OCI-LY1 (cell line): ENCODE measurements at regions not wholly inside any gene's neighbourhood (a gene's known extent, or its start where the extent isn't known, plus 50 kb on each side); places are given as distances from the start of the nearest gene placed in this dataset.

Source experiments
- H2AFZ ChIP-seq: fragments of 200-600 bp; sonication (generic), shearing (Covaris generic); 2 replicates; pipeline ENCODE4 v1.6.0; 2014; ENCODE audit warnings: antibody characterized with exemption, mild to moderate bottlenecking, low read length
- H3F3A ChIP-seq: fragments of 200-600 bp; sonication (generic), shearing (Covaris generic); 2 replicates; pipeline ENCODE4 v1.6.0; 2014; ENCODE audit warnings: mild to moderate bottlenecking, antibody characterized with exemption, low read length, moderate library complexity; ENCODE audit not compliant: insufficient read depth
- H3K27ac ChIP-seq: fragments of 200-600 bp; sonication (generic); 2 replicates; pipeline ENCODE4 v1.5.1; 2014; ENCODE audit warnings: low read length, mixed run types, mild to moderate bottlenecking, low read depth; ENCODE audit not compliant: poor library complexity, severe bottlenecking
- H3K27me3 ChIP-seq: fragments of 200-600 bp; sonication (generic); 2 replicates; pipeline ENCODE4 v1.6.0; 2014; ENCODE audit warnings: antibody characterized with exemption, mild to moderate bottlenecking, low read length, moderate library complexity; ENCODE audit not compliant: insufficient read depth
- H3K36me3 ChIP-seq: fragments of 200-600 bp; sonication (generic); 2 replicates; pipeline ENCODE4 v1.6.1; 2014; ENCODE audit warnings: mild to moderate bottlenecking, antibody characterized with exemption, low read length, moderate library complexity, mixed read lengths; ENCODE audit not compliant: insufficient read depth
- H3K4me1 ChIP-seq: fragments of 200-600 bp; sonication (generic); 2 replicates; pipeline ENCODE4 v1.5.1; 2014; ENCODE audit warnings: mild to moderate bottlenecking, low read length, moderate library complexity; ENCODE audit not compliant: insufficient read depth, severe bottlenecking
- H3K4me2 ChIP-seq: fragments of 200-600 bp; sonication (generic), shearing (Covaris generic); 2 replicates; pipeline ENCODE4 v1.6.1; 2014; ENCODE audit warnings: low read length
- H3K4me3 ChIP-seq: fragments of 200-600 bp; sonication (generic); 2 replicates; pipeline ENCODE4 v1.5.1; 2014; ENCODE audit warnings: low read length, low read depth, mild to moderate bottlenecking, mixed read lengths; ENCODE audit not compliant: poor library complexity, severe bottlenecking
- H3K79me2 ChIP-seq: fragments of 200-600 bp; shearing (Covaris generic); 2 replicates; pipeline ENCODE4 v1.6.1; 2016; ENCODE audit warnings: mixed run types, low read length, mixed read lengths; ENCODE audit not compliant: insufficient read depth
- H3K9ac ChIP-seq: fragments of 200-600 bp; sonication (generic), shearing (Covaris generic); 2 replicates; pipeline ENCODE4 v1.6.1; 2014; ENCODE audit warnings: mild to moderate bottlenecking, low read length, mixed read lengths
- H3K9me2 ChIP-seq: fragments of 200-600 bp; sonication (generic), shearing (Covaris generic); 2 replicates; pipeline ENCODE4 v1.6.1; 2014; ENCODE audit warnings: low read depth, mild to moderate bottlenecking, low read length, mixed read lengths
- H3K9me3 ChIP-seq: fragments of 200-600 bp; shearing (Covaris generic); 2 replicates; pipeline ENCODE4 v1.6.1; 2014; ENCODE audit warnings: low read length, mixed read lengths
- H4K20me1 ChIP-seq: fragments of 200-600 bp; sonication (generic), shearing (Covaris generic); 2 replicates; pipeline ENCODE4 v1.6.0; 2016; ENCODE audit warnings: mild to moderate bottlenecking, low read length; ENCODE audit not compliant: insufficient read depth
- CTCF ChIP-seq: fragments of 200-600 bp; sonication (generic), shearing (Covaris generic); IDR thresholded peaks from 2 replicates; pipeline ENCODE4 v1.5.1; 2017; ENCODE audit warnings: mild to moderate bottlenecking, antibody characterized with exemption, low read length, moderate library complexity, mixed read lengths
- EZH2 ChIP-seq: fragments of 200-600 bp; sonication (generic), shearing (Covaris generic); IDR thresholded peaks from 2 replicates; pipeline ENCODE4 v1.8.0; 2017; ENCODE audit warnings: borderline replicate concordance, mixed run types, mild to moderate bottlenecking, antibody characterized with exemption, low read length, moderate library complexity, mixed read lengths

GRCh38 chr2:144583741-144584453 is 64.0 kb upstream of the ZEB2 start:
- TF ChIP-seq CTCF (no peak), EZH2 (no peak)
- Histone ChIP-seq H3K9me3 (no peaks in the 10 kb centered on the region), H2AFZ (peak overlapping the region; percentile 28; the same call in 1 of the 2 replicates), H3K4me2 (peak overlapping the region; percentile 77), H3K9me2 (no peaks in the 10 kb centered on the region), H3K27ac (peak overlapping the region; percentile 94), H3K27me3 (no peaks in the 10 kb centered on the region), H3F3A (no peaks in the 10 kb centered on the region), H3K4me1 (peaks cover 75% of the 10 kb centered on the region), H3K4me3 (peak overlapping the region; percentile 19), H3K79me2 (no peaks in the 10 kb centered on the region), H4K20me1 (no peaks in the 10 kb centered on the region), H3K36me3 (no peaks in the 10 kb centered on the region), H3K9ac (peak overlapping the region; percentile 28; the same call in 1 of the 2 replicates)

- Histone ChIP-seq H2AFZ (peak overlapping the region; percentile 28; the same call in 1 of the 2 replicates), H3F3A (no peaks in the 10 kb centered on the region), H3K4me3 (peak overlapping the region; percentile 19), H3K79me2 (no peaks in the 10 kb centered on the region), H4K20me1 (no peaks in the 10 kb centered on the region), H3K9me3 (no peaks in the 10 kb centered on the region), H3K27ac (peak overlapping the region; percentile 94), H3K9ac (peak overlapping the region; percentile 28; the same call in 1 of the 2 replicates), H3K4me1 (peaks cover 75% of the 10 kb centered on the region), H3K4me2 (peak overlapping the region; percentile 77), H3K9me2 (no peaks in the 10 kb centered on the region), H3K27me3 (no peaks in the 10 kb centered on the region), H3K36me3 (no peaks in the 10 kb centered on the region)
- no peak for TF ChIP-seq EZH2
- no peak for TF ChIP-seq CTCF
Measured at GRCh38 chr2:144583381-144583729, 63.4 kb upstream of the ZEB2 start.

GRCh38 chr2:144582651-144583380 is 62.9 kb upstream of the ZEB2 start:
- H2AFZ ChIP-seq = no peak overlapping the region
- H3K27me3 ChIP-seq = no peaks in the 10 kb centered on the region
- TF ChIP-seq CTCF (no peak), EZH2 (no peak)
- H3K4me1 ChIP-seq = peaks cover 75% of the 10 kb centered on the region
- peak overlapping the region; percentile 28; the same call in 1 of the 2 replicates for H3K9ac ChIP-seq
- H3K79me2 ChIP-seq = no peaks in the 10 kb centered on the region
- H3K9me2 ChIP-seq = no peaks in the 10 kb centered on the region
- H3K36me3 ChIP-seq = no peaks in the 10 kb centered on the region
- no peaks in the 10 kb centered on the region for H3F3A ChIP-seq
- peak overlapping the region; percentile 77 for H3K4me2 ChIP-seq
- no peaks in the 10 kb centered on the region for H3K9me3 ChIP-seq
- peak overlapping the region; percentile 94 for H3K27ac ChIP-seq
- H3K4me3 ChIP-seq = peak overlapping the region; percentile 19
- no peaks in the 10 kb centered on the region for H4K20me1 ChIP-seq
